Daoy (cell line): ENCODE measurements at regions not wholly inside any gene's neighbourhood (a gene's known extent, or its start where the extent isn't known, plus 50 kb on each side); places are given as distances from the start of the nearest gene placed in this dataset.

Source experiments
- DNase-seq: peaks from one replicate; pipeline ENCODE4 v3.0.0-alpha.2; 2015; ENCODE audit warnings: low read depth

DNA sequence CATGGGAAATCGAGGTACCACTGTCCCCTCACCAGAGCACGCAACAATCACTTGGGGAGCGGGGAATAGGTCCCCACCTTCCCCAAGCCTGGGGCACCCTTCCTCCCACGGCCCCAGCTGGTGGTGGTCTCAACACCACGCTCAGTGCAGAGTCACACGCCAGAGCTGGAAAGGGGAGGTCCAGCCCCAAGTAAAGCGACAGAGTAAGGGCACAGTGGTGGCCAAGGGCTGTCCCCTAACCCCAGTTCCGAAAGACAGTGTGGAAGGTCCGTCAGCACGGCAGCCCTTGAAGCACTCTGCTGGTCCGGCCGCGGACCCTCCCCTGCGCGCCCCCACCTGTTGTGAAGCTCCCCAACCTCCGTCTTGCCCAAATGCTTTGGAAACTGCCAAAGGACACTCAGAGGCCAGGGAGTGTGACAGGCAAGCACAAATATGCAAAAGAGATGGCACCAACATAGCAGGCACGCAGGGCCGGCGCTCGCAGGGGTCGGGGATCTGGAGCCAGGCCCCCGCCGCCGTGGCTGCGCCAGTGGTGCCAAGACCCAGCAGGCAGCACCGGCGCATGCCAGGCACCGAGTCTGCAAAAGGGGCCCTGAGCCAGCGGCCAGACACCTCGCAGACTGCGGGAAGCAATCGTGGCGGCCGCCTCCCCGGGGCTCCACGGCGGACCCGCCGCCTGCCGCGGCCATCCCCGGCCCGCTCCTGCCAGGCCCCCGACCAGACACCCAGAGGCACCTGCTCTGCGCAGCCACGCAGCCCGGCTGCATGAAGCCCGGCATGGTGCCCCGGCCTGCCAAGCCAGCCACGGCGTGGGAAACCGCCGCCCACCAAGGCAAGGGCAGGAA, 51.6 kb upstream of the SRRM3 start:
- no peak for DNase-seq
